ENCODE measurements at regions not wholly inside any gene's neighbourhood (a gene's known extent, or its start where the extent isn't known, plus 50 kb on each side); places are given as distances from the start of the nearest gene placed in this dataset.
"Not testable (repeated sequence)": the region's sequence is repeated elsewhere in the genome, so short reads cannot be mapped to it uniquely, and the experiment has no call there.

- peak overlapping the region; percentile 85 for H3K27ac ChIP-seq (ENCODE audit: low read depth, low read length)
These were observed 488.4 kb downstream of the PREX1 start for GRCh38 chr20:48339190-48339985.

GRCh38 chr20:48338717-48339116 is 489.1 kb downstream of the PREX1 start:
- Histone ChIP-seq H3K4me1 (ENCODE audit: control insufficient read depth, insufficient read depth, low read length) (peaks cover 14% of the 10 kb centered on the region), H3K27me3 (ENCODE audit: control insufficient read depth, insufficient read depth, low read length) (no peaks in the 10 kb centered on the region), H3K27ac (ENCODE audit: low read depth, low read length) (peak overlapping the region; percentile 85), H3K9ac (ENCODE audit: low read length) (no peak overlapping the region), H3K4me3 (ENCODE audit: low read length) (no peak overlapping the region), H3K36me3 (ENCODE audit: control insufficient read depth, insufficient read depth, low read length) (no peaks in the 10 kb centered on the region)

More at GRCh38 chr20:48339190-48339985, 488.4 kb downstream of the PREX1 start:
- no peak overlapping the region for H3K4me3 ChIP-seq (ENCODE audit: low read length)
- no peak overlapping the region for H3K9ac ChIP-seq (ENCODE audit: low read length)
- no peaks in the 10 kb centered on the region for H3K36me3 ChIP-seq (ENCODE audit: control insufficient read depth, insufficient read depth, low read length)
- H3K4me1 ChIP-seq (ENCODE audit: control insufficient read depth, insufficient read depth, low read length): peaks cover 14% of the 10 kb centered on the region
- no peaks in the 10 kb centered on the region for H3K27me3 ChIP-seq (ENCODE audit: control insufficient read depth, insufficient read depth, low read length)

DNA sequence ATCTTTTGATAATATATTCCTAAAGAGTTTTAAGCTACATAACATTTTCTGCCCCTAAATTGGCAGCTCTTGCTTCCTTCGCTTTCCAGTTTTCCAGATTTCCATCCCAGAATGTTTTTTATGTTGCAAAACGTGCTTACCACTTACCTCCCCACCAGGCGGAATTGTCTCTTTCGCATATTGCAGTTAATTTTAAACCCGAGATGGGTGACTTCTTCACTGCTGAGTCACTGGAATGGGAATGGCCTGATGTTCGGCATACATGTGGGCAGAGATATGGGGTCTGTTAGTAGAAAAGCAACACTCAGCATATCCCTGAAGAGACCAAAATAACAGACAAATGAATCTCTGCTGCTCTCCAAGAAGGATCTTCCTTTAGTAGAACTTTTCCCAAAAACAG is 491.2 kb downstream of the PREX1 start:
- H3K4me3 ChIP-seq (ENCODE audit: low read length): no peak overlapping the region
- H3K4me1 ChIP-seq (ENCODE audit: control insufficient read depth, insufficient read depth, low read length): peaks cover 20% of the 10 kb centered on the region
- no peak overlapping the region for H3K27ac ChIP-seq (ENCODE audit: low read depth, low read length)
- H3K9ac ChIP-seq (ENCODE audit: low read length): no peak overlapping the region
- no peaks in the 10 kb centered on the region for H3K36me3 ChIP-seq (ENCODE audit: control insufficient read depth, insufficient read depth, low read length)
- no peaks in the 10 kb centered on the region for H3K27me3 ChIP-seq (ENCODE audit: control insufficient read depth, insufficient read depth, low read length)

GRCh38 chr20:48335308-48336050 is 492.3 kb downstream of the PREX1 start:
- no peaks in the 10 kb centered on the region for H3K36me3 ChIP-seq (ENCODE audit: control insufficient read depth, insufficient read depth, low read length)
- peaks cover 20% of the 10 kb centered on the region for H3K4me1 ChIP-seq (ENCODE audit: control insufficient read depth, insufficient read depth, low read length)
- no peak overlapping the region for H3K4me3 ChIP-seq (ENCODE audit: low read length)
- H3K9ac ChIP-seq (ENCODE audit: low read length): no peak overlapping the region
- H3K27me3 ChIP-seq (ENCODE audit: control insufficient read depth, insufficient read depth, low read length): no peaks in the 10 kb centered on the region
- H3K27ac ChIP-seq (ENCODE audit: low read depth, low read length): no peak overlapping the region

DNA sequence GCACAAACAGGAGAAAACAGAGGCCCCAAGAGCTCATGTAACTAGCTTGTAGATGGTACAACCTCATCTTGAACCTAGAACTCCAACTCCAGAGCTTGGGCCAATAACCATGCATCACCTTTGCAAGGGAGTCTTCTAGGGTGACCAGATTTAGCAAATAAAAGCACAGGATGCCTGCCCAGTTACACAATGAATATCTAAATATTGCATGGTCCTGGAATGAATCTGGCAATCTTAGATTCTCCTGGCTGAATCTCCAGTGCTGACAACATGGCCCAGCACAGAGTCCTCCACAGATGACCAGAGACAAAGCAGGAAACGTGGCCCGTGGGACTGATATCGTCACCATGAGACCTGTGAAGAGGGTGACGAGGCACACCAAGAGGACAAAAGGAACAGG is 494.1 kb downstream of the PREX1 start:
- Histone ChIP-seq H3K27ac (ENCODE audit: low read depth, low read length) (peak overlapping the region; percentile 55), H3K27me3 (ENCODE audit: control insufficient read depth, insufficient read depth, low read length) (no peaks in the 10 kb centered on the region), H3K4me3 (ENCODE audit: low read length) (no peak overlapping the region), H3K4me1 (ENCODE audit: control insufficient read depth, insufficient read depth, low read length) (peaks cover 7% of the 10 kb centered on the region), H3K36me3 (ENCODE audit: control insufficient read depth, insufficient read depth, low read length) (no peaks in the 10 kb centered on the region), H3K9ac (ENCODE audit: low read length) (no peak overlapping the region)

GRCh38 chr20:48332555-48332954 is 495.2 kb downstream of the PREX1 start:
- Histone ChIP-seq H3K4me1 (ENCODE audit: control insufficient read depth, insufficient read depth, low read length) (peaks cover 6% of the 10 kb centered on the region), H3K36me3 (ENCODE audit: control insufficient read depth, insufficient read depth, low read length) (no peaks in the 10 kb centered on the region), H3K4me3 (ENCODE audit: low read length) (no peak overlapping the region), H3K27ac (ENCODE audit: low read depth, low read length) (no peak overlapping the region), H3K27me3 (ENCODE audit: control insufficient read depth, insufficient read depth, low read length) (no peaks in the 10 kb centered on the region), H3K9ac (ENCODE audit: low read length) (no peak overlapping the region)

DNA sequence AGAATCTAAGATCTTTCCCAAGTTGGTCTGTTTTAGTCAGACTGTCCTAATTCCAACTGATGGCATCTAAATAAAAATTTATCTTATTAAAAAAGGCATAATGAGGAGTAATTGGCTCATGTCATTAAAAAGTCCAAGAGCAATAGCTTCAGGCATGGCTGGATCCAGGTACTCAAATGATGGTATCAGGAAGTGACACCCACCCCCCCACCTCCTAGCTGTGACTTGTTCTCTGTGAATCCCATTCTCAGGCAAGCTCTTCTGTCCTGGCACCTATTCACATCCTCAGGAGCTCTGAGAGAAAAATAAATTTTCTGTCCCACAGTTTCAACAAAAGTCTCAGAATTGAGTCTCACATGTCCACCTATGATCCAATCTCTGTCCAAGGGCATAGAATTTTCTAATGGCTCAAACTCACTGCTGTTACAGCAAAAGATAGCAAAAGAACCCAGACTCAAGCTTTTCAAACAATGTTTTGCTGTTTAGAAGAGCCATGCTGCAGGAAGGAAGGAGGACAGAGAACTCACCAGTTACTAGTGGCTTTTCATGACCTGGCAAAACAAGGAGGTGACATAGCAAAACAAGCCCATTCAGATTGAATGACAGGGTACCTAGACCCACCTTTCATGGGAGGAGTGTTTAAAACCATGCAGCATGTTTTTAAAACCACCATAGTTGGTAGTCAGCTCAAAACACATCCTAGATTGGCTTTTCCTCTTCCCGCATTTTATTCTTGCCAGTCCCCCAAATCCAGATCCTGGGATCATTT is 496.1 kb downstream of the PREX1 start:
- no peak overlapping the region for H3K4me3 ChIP-seq (ENCODE audit: low read length)
- peaks cover 11% of the 10 kb centered on the region for H3K4me1 ChIP-seq (ENCODE audit: control insufficient read depth, insufficient read depth, low read length)
- H3K36me3 ChIP-seq (ENCODE audit: control insufficient read depth, insufficient read depth, low read length): no peaks in the 10 kb centered on the region
- H3K27ac ChIP-seq (ENCODE audit: low read depth, low read length): no peak overlapping the region
- H3K27me3 ChIP-seq (ENCODE audit: control insufficient read depth, insufficient read depth, low read length): no peaks in the 10 kb centered on the region
- no peak overlapping the region for H3K9ac ChIP-seq (ENCODE audit: low read length)

DNA sequence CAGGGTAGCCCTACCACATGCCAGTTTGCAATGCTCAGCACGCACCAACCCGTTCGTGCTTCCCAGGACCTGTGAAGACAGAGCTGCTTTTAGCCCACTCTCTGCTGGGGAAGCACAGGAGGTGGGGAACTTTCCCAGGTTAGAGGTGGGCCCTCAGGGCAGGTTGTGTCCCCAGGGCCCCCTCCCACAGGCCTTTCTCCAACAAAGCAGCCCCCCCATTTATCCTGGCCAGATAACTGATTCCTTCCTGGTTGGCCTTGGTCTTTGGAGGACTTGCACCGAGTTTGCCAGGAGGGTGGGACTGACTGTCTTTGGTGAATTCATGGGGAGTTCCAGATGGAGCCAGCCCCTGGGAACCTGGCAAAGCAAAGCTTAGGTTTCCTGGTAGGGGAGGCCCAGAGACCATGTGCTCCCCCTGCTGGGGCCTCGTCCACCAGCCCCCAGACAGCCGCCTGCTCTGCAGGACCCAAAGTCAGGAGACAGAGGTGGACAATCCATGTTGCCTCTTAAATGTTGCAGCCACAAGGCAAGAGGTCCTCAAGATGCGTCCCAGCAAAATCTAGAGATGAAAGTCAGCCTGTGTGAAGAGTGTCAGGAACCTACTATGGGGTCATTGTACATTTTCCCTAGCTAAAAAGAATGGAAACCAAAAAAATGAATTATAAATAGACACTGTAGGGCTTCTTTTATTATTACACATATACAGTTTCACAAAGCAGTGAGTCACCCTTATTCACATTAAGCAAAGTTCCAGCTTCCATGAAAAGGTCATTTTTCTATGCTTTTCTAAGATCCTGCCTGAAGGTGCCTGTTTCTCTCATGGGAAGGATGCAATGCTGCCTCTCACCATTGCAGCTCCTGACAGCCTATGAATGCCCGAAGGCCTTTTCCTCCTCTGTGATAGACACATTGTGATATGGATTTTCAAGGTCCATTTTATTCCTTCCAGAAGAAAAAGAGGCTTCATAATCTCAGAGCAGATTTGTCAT is 497.8 kb downstream of the PREX1 start:
- H3K36me3 ChIP-seq (ENCODE audit: control insufficient read depth, insufficient read depth, low read length): no peaks in the 10 kb centered on the region
- no peak overlapping the region for H3K4me3 ChIP-seq (ENCODE audit: low read length)
- peaks cover 15% of the 10 kb centered on the region for H3K4me1 ChIP-seq (ENCODE audit: control insufficient read depth, insufficient read depth, low read length)
- H3K27me3 ChIP-seq (ENCODE audit: control insufficient read depth, insufficient read depth, low read length): no peaks in the 10 kb centered on the region
- H3K9ac ChIP-seq (ENCODE audit: low read length): no peak overlapping the region
- no peak overlapping the region for H3K27ac ChIP-seq (ENCODE audit: low read depth, low read length)

DNA sequence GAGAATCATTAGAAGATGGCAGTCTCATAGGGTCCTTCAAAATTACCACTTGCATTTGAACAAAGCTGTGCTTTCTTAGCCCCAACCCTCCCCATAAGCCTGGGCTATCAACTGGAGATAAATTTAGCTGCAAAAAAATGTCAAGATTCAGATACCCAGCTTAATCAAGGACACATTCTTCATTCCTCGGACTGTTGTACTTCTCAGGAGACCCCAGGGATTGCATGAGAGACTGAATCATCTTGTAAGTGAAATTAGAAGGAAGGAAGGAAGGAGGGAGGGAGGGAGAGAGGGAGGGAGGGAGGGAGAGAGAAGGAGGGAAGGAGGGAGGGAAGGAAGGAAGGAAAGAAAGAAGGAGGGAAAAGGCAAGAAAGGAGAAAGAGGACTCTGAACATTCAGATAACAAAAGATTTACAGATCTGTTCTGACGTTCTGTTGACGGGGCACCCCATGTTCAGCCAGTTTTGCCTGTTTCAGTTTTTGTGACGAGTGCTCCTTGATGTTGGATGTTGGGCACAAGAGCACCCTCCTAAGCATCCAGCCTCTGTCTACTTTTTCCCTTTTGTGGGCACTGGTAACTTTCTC is 498.7 kb downstream of the PREX1 start:
- H3K27me3 ChIP-seq (ENCODE audit: control insufficient read depth, insufficient read depth, low read length): no peaks in the 10 kb centered on the region
- no peak overlapping the region for H3K9ac ChIP-seq (ENCODE audit: low read length)
- no peak overlapping the region for H3K27ac ChIP-seq (ENCODE audit: low read depth, low read length)
- H3K36me3 ChIP-seq (ENCODE audit: control insufficient read depth, insufficient read depth, low read length): no peaks in the 10 kb centered on the region
- H3K4me1 ChIP-seq (ENCODE audit: control insufficient read depth, insufficient read depth, low read length): peaks cover 15% of the 10 kb centered on the region
- H3K4me3 ChIP-seq (ENCODE audit: low read length): no peak overlapping the region

DNA sequence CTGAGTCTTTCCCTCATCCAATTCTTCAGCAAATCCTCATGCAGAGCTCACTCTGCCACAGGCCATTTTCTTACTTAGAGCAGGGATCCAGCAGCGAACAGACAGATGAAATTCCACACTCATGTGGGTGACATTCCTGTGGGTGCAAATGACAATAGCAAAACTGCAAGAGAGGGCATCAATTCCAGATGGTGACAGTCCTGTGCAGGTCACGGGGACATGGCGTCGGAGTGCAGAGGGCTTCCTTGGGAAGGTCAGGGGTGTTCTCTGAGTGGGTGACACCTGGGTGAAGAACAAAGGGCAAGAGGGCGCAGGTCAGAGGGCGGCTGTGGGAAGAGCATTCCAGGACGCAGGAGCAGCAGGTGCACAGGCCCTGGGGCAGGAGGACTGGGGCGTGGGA is 500.0 kb downstream of the PREX1 start:
- H3K9ac ChIP-seq (ENCODE audit: low read length); H3K36me3 ChIP-seq (ENCODE audit: control insufficient read depth, insufficient read depth, low read length); H3K4me3 ChIP-seq (ENCODE audit: low read length); H3K27me3 ChIP-seq (ENCODE audit: control insufficient read depth, insufficient read depth, low read length); H3K27ac ChIP-seq (ENCODE audit: low read depth, low read length): not testable (repeated sequence)
- peaks cover 11% of the 10 kb centered on the region for H3K4me1 ChIP-seq (ENCODE audit: control insufficient read depth, insufficient read depth, low read length)

DNA sequence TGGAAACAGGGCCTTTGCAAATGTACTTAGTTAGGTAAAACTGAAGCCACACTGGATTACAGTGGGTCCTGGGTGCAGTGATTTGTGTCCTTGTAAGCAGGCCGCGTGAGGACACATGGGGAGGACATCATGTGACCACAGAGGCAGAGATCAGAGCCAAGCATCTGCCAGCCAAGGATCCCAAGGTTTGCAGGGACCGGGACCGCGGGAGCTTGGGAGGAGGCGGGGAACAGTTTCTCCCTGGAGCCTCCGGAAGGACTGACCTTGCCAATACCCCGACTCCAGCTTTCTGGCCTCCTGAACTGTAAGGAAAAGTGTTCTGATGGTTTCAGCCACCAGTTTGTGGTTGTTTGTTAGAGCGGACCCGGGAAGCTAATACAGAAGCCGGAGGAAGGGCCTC is 500.9 kb downstream of the PREX1 start:
- Histone ChIP-seq H3K27me3 (ENCODE audit: control insufficient read depth, insufficient read depth, low read length) (no peaks in the 10 kb centered on the region), H3K9ac (ENCODE audit: low read length) (no peak overlapping the region), H3K27ac (ENCODE audit: low read depth, low read length) (peak overlapping the region; percentile 8), H3K4me3 (ENCODE audit: low read length) (no peak overlapping the region), H3K4me1 (ENCODE audit: control insufficient read depth, insufficient read depth, low read length) (peaks cover 11% of the 10 kb centered on the region), H3K36me3 (ENCODE audit: control insufficient read depth, insufficient read depth, low read length) (no peaks in the 10 kb centered on the region)
